GM18505 (cell line): ENCODE measurements at regions not wholly inside any gene's neighbourhood (a gene's known extent, or its start where the extent isn't known, plus 50 kb on each side); places are given as distances from the start of the nearest gene placed in this dataset.

Source experiments
- ATAC-seq: cut with Tn5 transposase; IDR thresholded peaks from one replicate; pipeline ENCODE4 v1.9.1; 2021; ENCODE audit not compliant: unreplicated experiment
- POLR2A ChIP-seq: IDR thresholded peaks from 4 replicates; pipeline ENCODE4 v1.6.1; 2011; ENCODE audit warnings: borderline replicate concordance; ENCODE audit not compliant: insufficient read depth, insufficient read length; ENCODE audit errors: extremely low read depth

DNA sequence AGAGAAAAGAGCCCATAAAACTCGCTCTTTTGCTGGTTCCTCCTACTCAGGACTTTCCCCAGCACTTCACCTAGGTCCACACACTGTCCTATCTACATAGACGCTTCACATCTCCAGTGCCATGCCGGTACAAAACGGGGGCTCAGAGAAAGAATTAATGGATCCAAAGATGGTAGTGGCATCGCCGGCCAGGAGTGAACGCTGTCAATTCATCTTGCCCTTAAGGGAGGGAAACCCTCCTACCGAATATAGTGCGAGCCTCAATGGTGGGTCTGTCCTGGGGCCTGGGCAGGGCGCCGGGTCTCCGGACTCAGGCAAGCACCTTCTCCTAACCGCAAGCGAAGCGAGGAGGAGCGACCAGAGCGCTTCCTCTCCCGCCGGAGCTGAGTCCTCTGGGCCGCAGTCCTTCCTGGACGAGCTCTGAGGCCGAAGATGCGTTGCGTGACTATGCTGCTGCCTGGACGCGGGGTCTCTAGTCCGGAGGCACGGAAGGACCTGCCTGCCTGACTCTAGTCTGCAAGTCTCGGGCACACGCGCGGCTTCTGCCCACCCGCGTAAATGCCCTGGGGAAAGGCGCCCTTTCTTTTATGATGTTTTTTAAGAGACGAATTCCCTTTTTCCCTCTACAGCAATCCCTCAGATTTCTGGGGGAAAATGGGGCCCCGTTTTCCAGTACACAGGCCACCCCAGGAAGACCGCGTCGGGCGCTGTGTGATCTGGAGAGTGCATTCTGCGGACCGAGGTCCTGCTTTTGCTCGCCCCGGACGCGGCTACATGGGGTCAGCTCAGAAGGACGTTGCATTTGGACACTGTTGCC is 100.1 kb upstream of the PRDM1 start:
- no peak for ATAC-seq
- no peak for TF ChIP-seq POLR2A

DNA sequence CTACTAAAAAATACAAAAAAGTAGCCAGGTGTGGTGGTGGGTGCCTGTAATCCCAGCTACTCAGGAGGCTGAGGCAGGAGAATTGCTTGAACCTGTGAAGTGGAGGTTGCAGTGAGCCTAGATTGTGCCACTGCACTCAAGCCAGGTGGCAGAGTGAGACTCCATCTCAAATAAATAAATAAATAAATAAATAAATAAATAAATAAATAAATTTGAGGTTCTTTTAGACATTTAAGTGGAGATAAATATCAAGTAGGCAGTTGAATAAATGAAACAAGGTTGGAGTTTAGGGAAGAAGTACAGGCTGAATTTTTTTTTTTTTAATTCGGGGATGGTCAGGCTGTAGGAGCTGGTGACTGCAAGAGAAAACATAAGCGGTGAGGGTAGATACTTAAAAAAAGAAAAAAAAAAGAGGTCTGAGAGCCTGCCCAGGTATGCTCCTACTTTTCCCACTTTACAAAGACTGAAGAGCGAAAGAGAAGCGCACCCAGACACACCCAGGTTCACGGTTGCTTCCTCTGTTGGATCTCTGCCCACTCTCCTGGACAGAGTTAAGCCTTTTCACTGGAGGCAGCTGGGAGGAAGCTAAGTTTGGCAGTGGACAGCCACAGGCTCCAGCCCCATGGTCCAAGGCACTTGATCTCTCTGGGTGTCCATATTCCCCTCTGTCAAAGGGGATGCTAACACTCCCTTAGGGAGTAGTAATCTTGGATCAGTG is 100.9 kb upstream of the PRDM1 start:
- no peak for TF ChIP-seq POLR2A
- no peak for ATAC-seq

DNA sequence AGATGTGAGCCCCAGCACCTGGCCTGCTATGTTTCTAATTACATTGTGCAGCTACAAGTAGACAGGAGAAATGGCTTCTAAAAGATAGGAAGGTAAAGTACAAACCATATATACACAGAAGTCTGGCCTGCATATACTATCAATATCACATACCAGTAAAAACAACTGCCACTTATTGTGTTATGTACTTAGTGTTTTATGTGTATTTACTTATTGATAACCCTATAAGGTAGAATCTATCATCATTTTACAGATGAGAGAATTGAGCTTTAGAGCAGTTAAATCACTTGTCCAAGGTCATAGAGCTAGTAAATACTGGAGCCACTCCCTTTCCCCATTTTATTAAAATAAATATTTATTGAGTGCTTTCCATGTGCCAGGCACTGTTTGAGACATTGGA is 102.4 kb upstream of the PRDM1 start:
- ATAC-seq = no peak
- TF ChIP-seq POLR2A = no peak

DNA sequence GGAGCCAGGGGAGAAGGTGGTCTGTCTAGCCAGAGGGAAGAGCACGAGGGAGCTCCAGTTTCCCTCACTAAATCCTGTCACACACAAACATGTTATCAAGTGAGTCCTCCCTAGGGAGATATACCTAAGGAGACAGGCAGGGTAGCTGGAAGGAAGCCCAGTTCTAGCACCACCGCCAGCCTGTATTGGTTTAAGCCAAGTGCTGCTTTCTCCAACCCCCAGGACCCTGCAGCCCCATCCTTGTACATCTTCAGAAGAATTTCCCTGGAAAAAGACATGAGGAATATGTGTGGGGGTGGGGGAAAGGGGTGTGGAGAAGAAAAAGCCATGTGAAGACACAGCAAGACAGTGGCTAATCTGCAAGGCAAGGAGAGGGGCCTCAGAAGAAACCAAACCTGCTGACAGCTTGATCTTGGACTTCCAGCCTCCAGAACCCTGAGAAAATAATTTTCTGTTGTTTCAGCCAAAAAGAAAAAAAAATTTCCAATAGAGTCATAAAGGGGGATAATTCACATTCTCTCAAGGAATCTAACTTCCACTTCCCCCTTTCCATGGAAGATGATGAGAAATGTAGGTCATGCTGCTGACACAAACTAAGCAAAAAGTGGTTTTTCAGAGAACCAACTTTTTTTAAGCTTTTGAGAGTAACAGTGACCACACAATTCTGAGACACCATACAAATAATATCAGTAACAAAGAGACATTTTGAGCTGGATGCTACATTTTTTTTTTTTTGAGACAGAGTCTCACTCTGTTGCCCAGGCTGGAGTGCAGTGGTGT is 103.2 kb upstream of the PRDM1 start:
- no peak for TF ChIP-seq POLR2A
- ATAC-seq = no peak

DNA sequence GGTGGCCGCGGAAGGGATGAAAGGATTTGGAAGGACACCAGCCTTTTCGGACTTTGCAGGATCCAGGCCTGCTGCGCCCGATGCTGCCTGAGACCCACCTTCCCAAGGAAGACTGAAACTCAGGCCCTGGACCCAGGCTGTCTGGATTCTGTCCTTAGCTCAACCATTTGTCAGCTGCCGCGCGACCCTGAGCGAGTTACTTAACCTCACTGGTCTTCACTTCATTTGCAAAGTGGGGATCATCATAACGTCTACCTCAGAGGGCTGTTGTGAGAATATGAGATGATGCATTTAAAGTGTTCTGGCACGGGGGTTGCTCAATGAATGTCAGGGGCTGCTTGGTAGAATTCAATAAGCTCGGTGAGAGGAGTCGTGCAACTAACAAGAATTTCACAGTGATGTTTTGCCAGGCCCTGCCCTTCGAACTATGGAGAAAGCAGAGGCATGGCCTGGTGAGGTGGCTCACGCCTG is 104.2 kb upstream of the PRDM1 start:
- ATAC-seq = no peak

DNA sequence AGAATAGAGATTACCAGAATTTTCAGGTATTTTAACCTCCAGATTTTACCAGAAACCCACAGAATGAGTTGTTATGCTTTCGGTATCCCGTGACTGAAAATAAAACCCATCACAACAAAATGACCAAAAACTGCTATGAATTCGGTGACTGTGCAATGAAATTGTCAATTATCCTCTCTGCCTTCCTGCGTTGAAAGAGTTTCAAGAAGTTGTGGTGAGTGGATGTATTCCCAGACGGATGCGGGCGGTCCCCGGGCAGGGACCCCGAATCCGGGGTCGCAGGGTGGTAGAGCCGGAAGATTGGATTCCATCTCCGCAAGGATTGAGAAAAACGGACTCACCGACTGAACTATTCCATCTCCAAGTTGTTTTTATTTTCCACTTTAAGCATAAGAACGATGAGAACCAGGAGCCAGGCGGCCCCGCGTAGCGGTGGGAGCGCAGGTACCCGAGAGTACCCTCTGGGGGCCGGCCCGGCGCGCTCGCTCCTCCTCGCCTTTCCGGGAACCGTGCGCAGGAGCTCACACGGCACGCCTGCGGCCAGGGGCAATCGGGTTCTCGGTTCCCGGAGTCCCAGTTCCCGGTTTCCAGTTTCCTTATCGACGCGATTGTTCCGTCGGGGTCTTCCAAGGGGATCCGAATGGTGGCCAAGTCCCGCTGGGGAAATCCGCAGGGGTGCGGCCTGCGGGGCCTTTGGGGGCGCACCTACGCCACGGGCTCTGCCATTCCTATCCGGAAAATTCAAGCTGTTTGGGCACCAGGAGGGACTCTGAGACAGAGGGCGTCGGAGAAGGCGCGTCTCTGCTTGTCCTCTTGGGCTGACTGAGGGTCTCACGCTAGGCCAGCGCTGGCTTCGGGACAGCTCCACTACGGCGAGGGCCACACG is 104.9 kb upstream of the PRDM1 start:
- no peak for TF ChIP-seq POLR2A
- ATAC-seq = no peak

More for the DNA sequence above, 104.2 kb upstream of the PRDM1 start:
- TF ChIP-seq POLR2A = no peak

DNA sequence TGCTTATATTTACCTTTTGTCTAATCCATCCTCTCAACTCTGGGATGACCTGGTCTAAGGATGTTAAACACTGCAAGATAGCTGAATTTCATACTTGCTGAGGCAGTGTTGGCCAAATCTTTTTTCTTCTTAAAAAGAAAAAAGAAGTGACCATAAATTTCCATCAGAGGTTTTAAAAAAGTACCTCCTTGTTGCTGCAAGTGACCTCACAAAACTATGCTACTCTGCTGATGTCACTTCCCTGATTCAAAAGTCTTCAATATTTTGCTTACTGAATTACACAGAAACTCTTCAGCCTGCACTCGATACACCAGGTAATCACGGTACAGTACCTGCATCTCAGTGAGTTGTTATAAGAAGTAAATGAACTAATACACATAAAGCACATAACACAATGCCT is 107.2 kb upstream of the PRDM1 start:
- no peak for TF ChIP-seq POLR2A
- no peak for ATAC-seq

DNA sequence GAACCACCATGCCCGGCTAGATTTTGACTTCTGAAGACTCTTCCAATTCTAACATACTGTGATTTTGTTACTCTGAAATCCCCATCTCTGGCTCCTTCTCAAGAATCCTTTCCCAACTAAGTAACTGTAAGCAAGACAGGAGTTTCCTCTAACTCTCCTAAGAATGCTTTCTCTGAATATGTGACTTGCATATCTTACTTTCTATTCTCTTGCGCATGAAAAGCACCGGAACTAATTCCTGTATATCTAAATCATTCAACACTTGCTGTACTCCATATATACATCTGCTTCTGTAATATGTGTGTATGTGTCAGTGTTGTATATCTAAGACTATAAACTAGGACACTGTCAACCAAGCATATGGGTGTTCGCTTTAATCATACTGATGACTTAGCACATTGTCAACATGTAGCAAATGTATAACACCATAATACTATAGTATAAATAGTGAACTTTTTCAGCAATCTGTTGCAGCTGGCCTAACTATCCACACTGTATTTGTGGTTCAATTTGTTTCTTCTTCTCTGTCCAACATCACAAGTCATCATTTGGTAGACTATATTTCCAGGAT is 108.1 kb upstream of the PRDM1 start:
- no peak for TF ChIP-seq POLR2A
- no peak for ATAC-seq

DNA sequence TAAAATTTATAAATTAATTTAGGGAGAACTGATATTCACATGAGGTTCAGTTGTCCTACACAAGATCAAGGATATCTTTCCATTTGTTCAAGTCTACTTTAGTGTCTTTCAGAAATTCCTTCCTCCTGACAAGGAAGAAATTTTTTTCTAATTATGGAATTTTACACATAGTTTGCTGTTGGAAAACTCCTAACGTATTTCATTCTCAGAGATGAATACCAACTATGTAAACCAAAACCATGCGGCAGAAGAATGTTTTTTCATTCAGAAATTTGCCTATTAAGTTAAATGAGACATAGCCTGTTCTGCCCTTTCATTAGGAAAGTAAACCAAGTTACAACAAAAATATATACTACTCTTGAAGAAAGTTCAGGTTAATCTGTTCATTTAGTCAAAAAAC is 111.2 kb upstream of the PRDM1 start:
- no peak for TF ChIP-seq POLR2A
- ATAC-seq = no peak

DNA sequence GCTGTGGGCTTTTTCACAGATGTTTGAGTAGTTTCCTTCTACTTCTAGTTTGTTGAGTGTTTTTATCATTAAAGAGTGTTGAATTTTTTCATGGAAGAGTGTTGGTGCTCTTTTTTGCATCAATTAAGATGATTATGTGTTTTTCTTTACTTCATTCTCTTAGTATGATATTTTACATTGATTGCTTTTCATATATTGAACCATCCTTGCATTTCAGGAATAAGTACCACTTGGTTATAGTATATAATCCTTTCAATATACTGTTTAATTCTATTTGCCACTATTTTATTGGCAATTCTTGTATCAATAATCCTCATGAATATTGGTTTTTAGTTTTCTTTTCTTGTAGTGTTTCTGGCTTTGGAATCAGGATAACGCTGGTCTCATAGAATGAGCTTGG is 113.7 kb upstream of the PRDM1 start:
- ATAC-seq = no peak
- no peak for TF ChIP-seq POLR2A

DNA sequence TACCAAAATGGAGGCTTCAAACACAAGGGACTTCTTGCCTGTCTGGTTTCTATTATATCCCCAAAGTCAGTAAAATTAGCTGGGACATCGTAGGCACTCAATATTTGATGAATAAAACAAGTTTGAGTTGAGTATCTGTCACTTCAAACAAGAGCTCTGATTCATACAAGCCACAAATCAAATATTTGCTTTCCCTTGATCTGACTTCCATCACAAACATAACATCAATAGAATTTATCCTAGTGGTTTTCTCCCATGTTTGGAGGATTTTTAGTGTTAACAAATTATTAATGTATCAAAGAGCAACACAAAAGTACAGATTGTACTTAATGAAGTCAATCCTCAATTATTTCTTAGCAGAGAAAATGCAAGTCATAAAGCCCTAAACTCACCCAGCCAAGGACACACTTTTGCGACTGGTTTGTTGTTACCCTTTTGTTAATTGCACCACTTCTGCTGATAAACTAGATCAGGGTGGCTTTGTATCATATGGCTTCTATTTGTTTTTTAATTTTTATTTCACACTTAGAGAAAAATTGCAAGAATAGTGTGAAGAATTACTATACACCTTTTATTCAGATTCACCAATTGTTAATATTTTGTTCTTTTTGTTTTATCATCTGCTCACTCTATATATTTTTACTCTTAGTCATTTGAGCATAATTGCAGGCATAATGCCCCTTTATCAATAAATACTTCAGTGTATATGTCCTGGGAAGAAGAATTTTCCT is 117.4 kb upstream of the PRDM1 start:
- no peak for TF ChIP-seq POLR2A
- ATAC-seq = no peak
